Activated CD8-positive, alpha-beta memory T cell treated with anti-CD3 and anti-CD28 coated beads for 1 hour (primary cell): ENCODE measurements at regions not wholly inside any gene's neighbourhood (a gene's known extent, or its start where the extent isn't known, plus 50 kb on each side); places are given as distances from the start of the nearest gene placed in this dataset.
"Not testable (repeated sequence)": the region's sequence is repeated elsewhere in the genome, so short reads cannot be mapped to it uniquely, and the experiment has no call there.

Source experiments
- DNase-seq, 2 donors: peaks; one replicate each; pipeline ENCODE4 v3.0.0-alpha.2; 2020; ENCODE audit warnings: low read depth in 1 of 2; ENCODE audit errors: extremely low read depth in 1 of 2

- DNase-seq = no peak
Observed at GRCh38 chr5:163115011-163115410, 322.4 kb upstream of the CCNG1 start.

- not testable (repeated sequence) for DNase-seq
Observed at GRCh38 chr5:163116618-163117017, 320.8 kb upstream of the CCNG1 start.

GRCh38 chr5:163134061-163134460, 303.3 kb upstream of the CCNG1 start:
- DNase-seq = no peak

- DNase-seq = no peak
Observed at GRCh38 chr5:163135849-163136248, 301.5 kb upstream of the CCNG1 start.

- no peak for DNase-seq
Observed at GRCh38 chr5:163161512-163161911, 275.9 kb upstream of the CCNG1 start.

- DNase-seq = no peak
Observed at GRCh38 chr5:163162645-163163044, 274.8 kb upstream of the CCNG1 start.

GRCh38 chr5:163163858-163164257, 273.5 kb upstream of the CCNG1 start:
- no peak for DNase-seq

GRCh38 chr5:163165277-163165676, 272.1 kb upstream of the CCNG1 start:
- no peak for DNase-seq

GRCh38 chr5:163170161-163170560, 267.2 kb upstream of the CCNG1 start:
- DNase-seq = not testable (repeated sequence)

GRCh38 chr5:163172540-163173338, 264.7 kb upstream of the CCNG1 start:
- DNase-seq = no peak

- DNase-seq = no peak
Observed at GRCh38 chr5:163177971-163178370, 259.4 kb upstream of the CCNG1 start.

- no peak for DNase-seq
Observed at GRCh38 chr5:163185315-163185714, 252.1 kb upstream of the CCNG1 start.

GRCh38 chr5:163189023-163189553, 248.3 kb upstream of the CCNG1 start:
- DNase-seq = no peak

GRCh38 chr5:163190283-163190682, 247.1 kb upstream of the CCNG1 start:
- no peak for DNase-seq

GRCh38 chr5:163190784-163191183, 246.6 kb upstream of the CCNG1 start:
- DNase-seq = no peak

GRCh38 chr5:163193886-163194285, 243.5 kb upstream of the CCNG1 start:
- DNase-seq = no peak

- no peak for DNase-seq
Observed at GRCh38 chr5:163205645-163206044, 231.8 kb upstream of the CCNG1 start.

- DNase-seq = no peak
Observed at GRCh38 chr5:163221581-163221980, 215.8 kb upstream of the CCNG1 start.

GRCh38 chr5:163222982-163223381, 214.4 kb upstream of the CCNG1 start:
- DNase-seq = no peak

- DNase-seq = no peak
Observed at GRCh38 chr5:163244445-163244987, 192.9 kb upstream of the CCNG1 start.

GRCh38 chr5:163245584-163245983, 191.8 kb upstream of the CCNG1 start:
- DNase-seq = no peak

- DNase-seq = no peak
Observed at GRCh38 chr5:163248333-163248732, 189.1 kb upstream of the CCNG1 start.
